AG04449 (cell line): ENCODE measurements at regions not wholly inside any gene's neighbourhood (a gene's known extent, or its start where the extent isn't known, plus 50 kb on each side); places are given as distances from the start of the nearest gene placed in this dataset.

Source experiments
- CTCF ChIA-PET: fragments of 350-600 bp; formaldehyde crosslinking; extraction: SDS; loops from one replicate; lab custom pipeline; 2021; ENCODE audit warnings: antibody characterized with exemption; lab: Yijun Ruan, JAX
- POLR2A ChIA-PET: fragments of 400-600, 350-600 bp; formaldehyde crosslinking; extraction: SDS; loops from one replicate; lab custom pipeline; 2020; ENCODE audit warnings: antibody characterized with exemption, inconsistent platforms; lab: Yijun Ruan, JAX
- DNase-seq: peaks from one replicate; pipeline ENCODE4 v3.0.0-alpha.2; 2010; ENCODE audit warnings: low read depth, low spot score
- H3K4me3 ChIP-seq: 2 replicates; pipeline ENCODE4 v1.5.1; 2011; ENCODE audit warnings: low read depth, mild to moderate bottlenecking, control low read depth, low read length
- CTCF ChIP-seq: IDR thresholded peaks from one replicate; pipeline ENCODE4 v1.5.1; 2011; ENCODE audit warnings: mild to moderate bottlenecking, moderate library complexity, low read length, control low read depth, inconsistent platforms; ENCODE audit not compliant: insufficient read depth; ENCODE audit errors: missing control alignments

GRCh38 chr1:95615421-95615820 is 381.4 kb downstream of the RWDD3 start:
- CTCF ChIA-PET = no interaction called here

GRCh38 chr1:95620076-95620475 is 386.1 kb downstream of the RWDD3 start:
- DNase-seq = no peak
- ChIA-PET POLR2A (no interaction called here), CTCF (no interaction called here)
- no peak for TF ChIP-seq CTCF
- H3K4me3 ChIP-seq = no peak overlapping the region

More at GRCh38 chr1:95615421-95615820, 381.4 kb downstream of the RWDD3 start:
- no peak for DNase-seq
- POLR2A ChIA-PET = no interaction called here
- H3K4me3 ChIP-seq = no peak overlapping the region
- TF ChIP-seq CTCF = no peak

GRCh38 chr1:95622609-95623008 is 388.6 kb downstream of the RWDD3 start:
- POLR2A ChIA-PET = no interaction called here
- CTCF ChIA-PET = no interaction called here
- no peak overlapping the region for H3K4me3 ChIP-seq
- DNase-seq = no peak
- no peak for TF ChIP-seq CTCF

GRCh38 chr1:95625224-95625623 is 391.2 kb downstream of the RWDD3 start:
- ChIA-PET POLR2A (no interaction called here), CTCF (no interaction called here)
- no peak for TF ChIP-seq CTCF
- no peak overlapping the region for H3K4me3 ChIP-seq
- no peak for DNase-seq

GRCh38 chr1:95627244-95627643 is 393.2 kb downstream of the RWDD3 start:
- H3K4me3 ChIP-seq = no peak overlapping the region
- no peak for TF ChIP-seq CTCF
- no peak for DNase-seq
- POLR2A ChIA-PET = no interaction called here
- CTCF ChIA-PET = no interaction called here

- ChIA-PET POLR2A (no interaction called here), CTCF (no interaction called here)
- DNase-seq = no peak
- TF ChIP-seq CTCF = no peak
- no peak overlapping the region for H3K4me3 ChIP-seq
These were observed 397.7 kb downstream of the RWDD3 start for GRCh38 chr1:95631695-95632094.

- CTCF ChIA-PET = no interaction called here
- no peak for DNase-seq
- TF ChIP-seq CTCF = no peak
- no peak overlapping the region for H3K4me3 ChIP-seq
- POLR2A ChIA-PET = no interaction called here
These were observed 401.8 kb downstream of the RWDD3 start for GRCh38 chr1:95635811-95636210.
